ENCODE measurements at regions not wholly inside any gene's neighbourhood (a gene's known extent, or its start where the extent isn't known, plus 50 kb on each side); places are given as distances from the start of the nearest gene placed in this dataset.

GRCh38 chr22:44646668-44647067, 55.3 kb upstream of the PRR5 start:
- no peak overlapping the region for H3K9ac ChIP-seq (ENCODE audit: low read depth, low read length)
- TF ChIP-seq NFE2L2 (IDR thresholded peaks at IDR 0.05; ENCODE audit: low read depth, low read length) (no peak), CHD1 (IDR thresholded peaks at IDR 0.05; ENCODE audit: low read depth, low read length) (no peak), CEBPB (IDR thresholded peaks at IDR 0.05; ENCODE audit: low read depth, low read length) (no peak)
- H3K36me3 ChIP-seq (ENCODE audit: control insufficient read depth, insufficient read depth, low read length), result no peaks in the 10 kb centered on the region
- ChIA-PET POLR2A (ENCODE audit: unreplicated experiment) (no interaction called here), CTCF (interaction anchor here (0.7 kb wide), 2 partner anchors 18 to 653 kb away, joined by 3 to 4 read pairs; no protein-coding TSS in a partner anchor)
- in situ Hi-C loops (cut with MboI; ENCODE audit: low sequenced_read_pairs) (loop anchor here (25.0 kb wide), 1 partner anchor 1259 kb away; no protein-coding TSS in a partner anchor), dilution Hi-C loops (cut with HindIII; ENCODE audit: low sequenced_read_pairs, unreplicated experiment) (no loop called here), intact Hi-C loops (cut with micrococcal nuclease) (no loop called here)
- H3K27ac ChIP-seq (ENCODE audit: insufficient read depth, low read length), result no peak overlapping the region
- no peak overlapping the region for H2AK5ac ChIP-seq (ENCODE audit: low read depth, low read length)
- no peaks in the 10 kb centered on the region for H3K27me3 ChIP-seq (ENCODE audit: control insufficient read depth, insufficient read depth, low read length)
- H4K20me1 ChIP-seq (ENCODE audit: insufficient read depth, low read length), result no peaks in the 10 kb centered on the region
- no peak overlapping the region for H3K14ac ChIP-seq (replicated peaks; ENCODE audit: low read depth, low read length)
- no CpG with 5 or more reads among the region's 6 CpGs for whole genome bisulfite sequencing, 2 experiments (ENCODE audit: extremely low coverage in 2 of 2, insufficient read length in 1 of 2)
- no TSS peak for BruUV-seq (replicated peaks)
- H2BK20ac ChIP-seq (ENCODE audit: low read depth, low read length), result no peak overlapping the region
- no peak overlapping the region for H4K5ac ChIP-seq (ENCODE audit: low read depth, low read length)
- H2AK9ac ChIP-seq (replicated peaks; ENCODE audit: low read depth, low read length, poor library complexity), result no peak overlapping the region
- no peak overlapping the region for H3K56ac ChIP-seq (ENCODE audit: extremely low read depth, insufficient read depth, low read length)
- H3K4me2 ChIP-seq (ENCODE audit: low read depth, low read length), result no peak overlapping the region
- H3K23ac ChIP-seq (ENCODE audit: low read depth, low read length), result no peak overlapping the region
- DNase-seq (no peak), ATAC-seq (ENCODE audit: low read depth) (no peak)
- peaks cover 9% of the 10 kb centered on the region for H3K9me1 ChIP-seq (ENCODE audit: insufficient read depth, low read length)
- H3K4ac ChIP-seq (ENCODE audit: low read depth, low read length), result no peak overlapping the region
- no peak overlapping the region for H3K18ac ChIP-seq (ENCODE audit: low read depth, low read length)
- no peak overlapping the region for H2AFZ ChIP-seq (replicated peaks; ENCODE audit: low read length, poor library complexity)
- no peak overlapping the region for H2BK15ac ChIP-seq (ENCODE audit: low read depth, low read length)
- H3K4me3 ChIP-seq (ENCODE audit: insufficient read depth, low read depth, low read length), result no peak overlapping the region
- no peak overlapping the region for H4K91ac ChIP-seq (ENCODE audit: insufficient read depth, low read depth, low read length)
- H3K79me1 ChIP-seq (ENCODE audit: low read depth in 1 of 2, low read length in 2 of 2), result no peaks in the 10 kb centered on the region
- H2BK5ac ChIP-seq (ENCODE audit: low read depth, low read length, poor library complexity, severe bottlenecking), result no peak overlapping the region
- peaks cover 12% of the 10 kb centered on the region for H3K4me1 ChIP-seq (ENCODE audit: control insufficient read depth, insufficient read depth, low read length)
- H2BK120ac ChIP-seq (ENCODE audit: low read depth, low read length), result no peak overlapping the region
- H3K9me3 ChIP-seq (ENCODE audit: control insufficient read depth, insufficient read depth, low read length), result no peaks in the 10 kb centered on the region
- H4K8ac ChIP-seq (ENCODE audit: low read depth in 2 of 2, low read length in 2 of 2), result no peak overlapping the region
